Neuronal stem cell (in vitro differentiated cells): ENCODE measurements at regions not wholly inside any gene's neighbourhood (a gene's known extent, or its start where the extent isn't known, plus 50 kb on each side); places are given as distances from the start of the nearest gene placed in this dataset.

Experiments
- DNase-seq: peaks from one replicate; pipeline ENCODE4 v3.0.0-alpha.2; 2013; ENCODE audit warnings: low spot score
- H2AFZ ChIP-seq: one replicate; pipeline ENCODE4 v1.6.1; 2013; ENCODE audit warnings: mild to moderate bottlenecking, low read length, inconsistent platforms
- H2AK5ac ChIP-seq: 2 replicates; pipeline ENCODE4 v1.6.1; 2013; ENCODE audit warnings: low read depth, mild to moderate bottlenecking, inconsistent platforms, low read length, moderate library complexity, mixed read lengths
- H2BK120ac ChIP-seq: 2 replicates; pipeline ENCODE4 v1.6.1; 2013; ENCODE audit warnings: low read depth, mild to moderate bottlenecking, inconsistent platforms, low read length, moderate library complexity, mixed read lengths
- H2BK12ac ChIP-seq: one replicate; pipeline ENCODE4 v1.6.1; 2013; ENCODE audit warnings: low read length, inconsistent platforms
- H2BK15ac ChIP-seq: 2 replicates; pipeline ENCODE4 v1.6.1; 2013; ENCODE audit warnings: mild to moderate bottlenecking, low read length, inconsistent platforms, mixed read lengths
- H2BK5ac ChIP-seq: one replicate; pipeline ENCODE4 v1.6.1; 2013; ENCODE audit warnings: inconsistent platforms, mild to moderate bottlenecking, low read length, moderate library complexity
- H3K14ac ChIP-seq: one replicate; pipeline ENCODE4 v1.6.1; 2013; ENCODE audit warnings: low read length, inconsistent platforms
- H3K18ac ChIP-seq: 2 replicates; pipeline ENCODE4 v1.6.1; 2013; ENCODE audit warnings: low read length, inconsistent platforms
- H3K23ac ChIP-seq: 2 replicates; pipeline ENCODE4 v1.6.1; 2013; ENCODE audit warnings: low read depth, mild to moderate bottlenecking, mixed read lengths, low read length, inconsistent platforms; ENCODE audit not compliant: poor library complexity
- H3K27ac ChIP-seq: replicated peaks from 3 replicates; pipeline ENCODE4 v1.5.1; 2013; ENCODE audit warnings: low read length, inconsistent platforms
- H3K27me3 ChIP-seq, 3 experiments: 2 replicates each; pipeline ENCODE4 v1.6.1; 2013; ENCODE audit warnings: low read length in 3 of 3, mild to moderate bottlenecking in 2 of 3, inconsistent platforms in 1 of 3, low read depth in 1 of 3, mixed read lengths in 1 of 3, moderate library complexity in 1 of 3; ENCODE audit not compliant: control insufficient read depth in 3 of 3, insufficient read depth in 3 of 3
- H3K36me3 ChIP-seq, 2 donors: replicated peaks in 1 of 2; 2 replicates each; pipeline ENCODE4 v1.6.1; 2013; ENCODE audit warnings: low read length in 2 of 2; ENCODE audit not compliant: control insufficient read depth in 2 of 2, insufficient read depth in 2 of 2
- H3K4ac ChIP-seq: 2 replicates; pipeline ENCODE4 v1.6.1; 2013; ENCODE audit warnings: inconsistent platforms, mild to moderate bottlenecking, low read length, moderate library complexity
- H3K4me1 ChIP-seq, 2 donors: 1 replicate in 1 of 2; 2 replicates in 1 of 2; pipeline ENCODE4 v1.6.1; 2013; ENCODE audit warnings: low read length in 2 of 2, low read depth in 1 of 2; ENCODE audit not compliant: control insufficient read depth in 2 of 2, insufficient read depth in 1 of 2
- H3K4me2 ChIP-seq: one replicate; pipeline ENCODE4 v1.6.1; 2013; ENCODE audit warnings: mild to moderate bottlenecking, low read length, inconsistent platforms; ENCODE audit not compliant: insufficient read depth, poor library complexity, severe bottlenecking
- H3K4me3 ChIP-seq, 2 donors: 2 replicates each; pipeline ENCODE4 v1.5.1; 2013; ENCODE audit warnings: low read length in 2 of 2, mild to moderate bottlenecking in 2 of 2, inconsistent platforms in 1 of 2, moderate library complexity in 1 of 2
- H3K79me1 ChIP-seq: one replicate; pipeline ENCODE4 v1.6.1; 2013; ENCODE audit warnings: low read depth, mild to moderate bottlenecking, inconsistent platforms, low read length, moderate library complexity
- H3K9ac ChIP-seq: one replicate; pipeline ENCODE4 v1.6.1; 2013; ENCODE audit warnings: mild to moderate bottlenecking, low read depth, low read length, inconsistent platforms; ENCODE audit not compliant: poor library complexity
- H3K9me3 ChIP-seq, 2 donors: replicated peaks in 1 of 2; 2 replicates each; pipeline versions ENCODE3 to v1.6.1; 2013; ENCODE audit warnings: low read length in 2 of 2, mild to moderate bottlenecking in 2 of 2, inconsistent platforms in 1 of 2, low read depth in 1 of 2, mixed read lengths in 1 of 2, moderate library complexity in 1 of 2; ENCODE audit not compliant: control insufficient read depth in 2 of 2, insufficient read depth in 1 of 2
- H4K8ac ChIP-seq: one replicate; pipeline ENCODE4 v1.6.1; 2013; ENCODE audit warnings: low read depth, mild to moderate bottlenecking, inconsistent platforms, low read length, moderate library complexity
- H4K91ac ChIP-seq: one replicate; pipeline ENCODE4 v1.6.1; 2013; ENCODE audit warnings: low read length, low read depth, mild to moderate bottlenecking, inconsistent platforms; ENCODE audit not compliant: poor library complexity
- WGBS, 2 donors: extraction: QIAGEN DNeasy Blood & Tissue Kit; methylation state at CpG; one replicate each; pipeline ENCODE4 v1.1.7; 2013; ENCODE audit warnings: missing lambda C conversion rate in 2 of 2, mixed read lengths in 1 of 2; ENCODE audit not compliant: insufficient read length in 2 of 2, insufficient replicate concordance in 1 of 2; ENCODE audit errors: extremely low coverage in 2 of 2; 5-methylcytosine and 5-hydroxymethylcytosine counted together

DNA sequence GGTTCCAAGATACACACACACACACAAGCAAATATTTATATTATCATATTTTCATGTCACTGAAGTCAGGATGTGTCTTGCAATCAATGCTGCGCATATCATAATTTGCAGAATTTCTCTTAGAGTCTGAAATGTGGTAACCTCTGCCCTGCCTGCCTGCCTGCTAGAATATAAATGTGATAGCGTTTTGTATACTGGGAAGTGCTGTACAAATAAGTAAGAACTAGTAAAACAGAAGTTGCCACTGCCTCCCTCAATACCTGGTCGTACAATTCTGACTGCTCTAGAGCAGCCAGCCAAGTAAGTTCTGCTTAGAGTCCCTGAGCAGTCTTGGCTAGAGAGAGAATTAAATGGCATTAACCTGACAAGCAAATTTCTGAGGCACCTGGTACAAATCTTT is 83.9 kb upstream of the NTF3 start:
- Histone ChIP-seq H2AK5ac (no peak overlapping the region), H4K91ac (no peak overlapping the region), H2BK15ac (no peak overlapping the region), H2BK5ac (no peak overlapping the region), H3K27ac (no peak overlapping the region), H4K8ac (no peak overlapping the region), H3K27me3 (no peaks in the 10 kb centered on the region), H2BK120ac (no peak overlapping the region), H3K4ac (no peak overlapping the region), H3K18ac (no peak overlapping the region), H3K79me1 (no peaks in the 10 kb centered on the region), H3K9me3 (no peaks in the 10 kb centered on the region), H3K9ac (no peak overlapping the region), H2BK12ac (no peak overlapping the region), H3K36me3 (no peaks in the 10 kb centered on the region), H3K14ac (no peak overlapping the region), H3K4me2 (no peak overlapping the region), H2AFZ (no peak overlapping the region), H3K4me1 (peaks cover 0 to 3% of the 10 kb centered on the region in 2 donors), H3K23ac (no peak overlapping the region), H3K4me3 (no peak overlapping the region)
- no CpG with 5 or more reads among the region's 3 CpGs for WGBS, 2 donors
- DNase-seq, result no peak

DNA sequence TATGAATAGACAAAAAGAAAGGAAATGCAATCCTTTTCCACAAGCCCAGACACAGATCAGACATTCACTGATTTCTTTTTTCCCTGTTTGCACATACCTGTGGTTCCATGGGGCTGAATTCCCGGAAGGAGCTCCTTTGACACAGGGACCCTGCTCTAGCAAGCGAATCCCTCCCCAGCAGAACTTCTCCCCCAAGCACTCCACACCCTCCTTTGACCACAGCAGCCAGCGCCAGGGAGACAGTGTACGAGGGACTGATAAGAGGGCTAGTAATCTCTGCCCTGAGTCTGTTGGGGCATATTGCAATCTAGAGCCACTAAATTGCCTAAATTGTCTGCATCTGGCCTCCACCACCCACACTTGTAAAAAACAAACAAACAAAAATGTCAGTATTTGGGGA is 83.4 kb upstream of the NTF3 start:
- Histone ChIP-seq H2BK12ac (no peak overlapping the region), H3K4me3 (no peak overlapping the region), H3K23ac (no peak overlapping the region), H4K91ac (no peak overlapping the region), H3K4ac (no peak overlapping the region), H3K14ac (no peak overlapping the region), H3K27ac (no peak overlapping the region), H2BK5ac (no peak overlapping the region), H2AFZ (no peak overlapping the region), H2BK15ac (no peak overlapping the region), H2AK5ac (no peak overlapping the region), H3K4me2 (no peak overlapping the region), H3K18ac (no peak overlapping the region), H3K36me3 (no peaks in the 10 kb centered on the region), H2BK120ac (no peak overlapping the region), H3K4me1 (peaks cover 0 to 3% of the 10 kb centered on the region in 2 donors), H3K27me3 (no peaks in the 10 kb centered on the region), H3K79me1 (no peaks in the 10 kb centered on the region), H3K9ac (no peak overlapping the region), H3K9me3 (no peaks in the 10 kb centered on the region), H4K8ac (no peak overlapping the region)
- no peak for DNase-seq
- no CpG with 5 or more reads among the region's 4 CpGs for WGBS, 2 donors

DNA sequence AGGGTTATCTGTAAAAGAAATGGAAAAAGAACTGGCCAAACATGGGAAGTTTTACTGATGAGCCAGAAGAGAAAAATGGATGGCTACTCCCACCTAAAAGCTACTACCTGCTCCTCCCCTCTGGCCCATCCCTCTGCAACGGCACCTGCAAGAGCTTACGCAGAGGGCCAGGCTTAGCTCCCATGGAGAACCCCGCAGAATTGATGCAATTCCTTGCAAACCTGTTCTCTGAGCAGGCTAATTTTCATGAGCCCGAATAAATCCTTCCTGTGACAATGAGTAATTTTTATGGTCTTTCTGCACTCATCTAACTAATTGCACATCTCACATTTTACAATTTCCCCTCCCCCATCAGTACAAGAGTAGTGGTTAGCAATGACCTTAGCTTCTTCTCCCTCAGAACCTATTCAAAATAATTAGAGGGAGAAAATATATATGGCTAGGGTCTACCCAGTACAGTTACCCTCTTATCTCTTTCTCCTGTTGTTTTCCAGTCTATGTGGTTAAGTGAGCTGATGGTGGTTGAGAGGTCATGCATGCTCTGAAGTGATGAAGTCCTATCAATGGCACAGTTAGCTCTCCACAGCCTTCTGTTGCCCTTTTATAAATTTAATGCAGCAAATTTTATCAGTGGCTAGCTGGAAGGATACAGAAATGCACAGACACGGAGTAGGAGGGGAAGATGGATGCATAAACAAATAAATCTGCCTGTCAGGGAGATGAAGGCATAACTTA is 67.7 kb upstream of the NTF3 start:
- H3K36me3 ChIP-seq, result no peaks in the 10 kb centered on the region
- no peaks in the 10 kb centered on the region for H3K9me3 ChIP-seq
- no peak overlapping the region for H2BK5ac ChIP-seq
- H4K8ac ChIP-seq, result no peak overlapping the region
- H2AK5ac ChIP-seq, result no peak overlapping the region
- no peak overlapping the region for H3K14ac ChIP-seq
- no peaks in the 10 kb centered on the region for H3K79me1 ChIP-seq
- no peak overlapping the region for H2BK12ac ChIP-seq
- no peak overlapping the region for H2BK120ac ChIP-seq
- no peak overlapping the region for H3K4ac ChIP-seq
- no peak overlapping the region for H3K9ac ChIP-seq
- no peaks in the 10 kb centered on the region for H3K4me1 ChIP-seq
- no peak overlapping the region for H3K4me3 ChIP-seq
- H3K4me2 ChIP-seq, result no peak overlapping the region
- H3K18ac ChIP-seq, result no peak overlapping the region
- no CpG with 5 or more reads among the region's 5 CpGs for WGBS, 2 donors
- no peak overlapping the region for H3K27ac ChIP-seq
- no peak overlapping the region for H4K91ac ChIP-seq
- no peaks in the 10 kb centered on the region for H3K27me3 ChIP-seq
- H2AFZ ChIP-seq, result no peak overlapping the region
- no peak overlapping the region for H2BK15ac ChIP-seq
- no peak for DNase-seq
- H3K23ac ChIP-seq, result no peak overlapping the region

DNA sequence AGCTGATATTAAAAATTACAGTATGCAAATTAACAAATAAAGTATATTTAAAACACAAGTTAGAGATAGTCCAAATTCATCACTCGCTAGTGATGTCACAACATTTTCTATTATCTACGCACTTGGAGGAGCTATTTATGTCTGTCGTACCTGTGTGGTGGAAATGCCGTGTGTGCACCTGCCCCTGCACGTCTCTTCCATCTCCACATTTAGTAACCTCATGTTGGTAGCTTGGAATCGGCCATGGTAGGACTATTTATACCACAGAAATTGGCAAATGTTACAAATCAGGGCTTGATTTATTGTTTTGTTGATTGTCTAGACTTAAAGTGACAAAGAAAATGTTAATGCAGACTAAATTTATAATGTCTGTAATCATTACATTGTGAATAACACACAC is 62.6 kb upstream of the NTF3 start:
- no peak overlapping the region for H2BK12ac ChIP-seq
- H2BK5ac ChIP-seq, result no peak overlapping the region
- H3K9me3 ChIP-seq, result no peaks in the 10 kb centered on the region
- H2AK5ac ChIP-seq, result no peak overlapping the region
- H3K79me1 ChIP-seq, result no peaks in the 10 kb centered on the region
- H3K4me1 ChIP-seq, result no peaks in the 10 kb centered on the region
- WGBS, 2 donors, result no CpG with 5 or more reads among the region's 6 CpGs
- H3K14ac ChIP-seq, result no peak overlapping the region
- H3K4me3 ChIP-seq, result no peak overlapping the region
- H2BK120ac ChIP-seq, result no peak overlapping the region
- H3K4me2 ChIP-seq, result no peak overlapping the region
- H2BK15ac ChIP-seq, result no peak overlapping the region
- H3K4ac ChIP-seq, result no peak overlapping the region
- H4K91ac ChIP-seq, result no peak overlapping the region
- no peak overlapping the region for H4K8ac ChIP-seq
- no peak overlapping the region for H2AFZ ChIP-seq
- no peaks in the 10 kb centered on the region for H3K36me3 ChIP-seq
- DNase-seq, result no peak
- no peaks in the 10 kb centered on the region for H3K27me3 ChIP-seq
- H3K9ac ChIP-seq, result no peak overlapping the region
- no peak overlapping the region for H3K23ac ChIP-seq
- no peak overlapping the region for H3K18ac ChIP-seq
- no peak overlapping the region for H3K27ac ChIP-seq
